HG03064 (cell line): ENCODE measurements at regions not wholly inside any gene's neighbourhood (a gene's known extent, or its start where the extent isn't known, plus 50 kb on each side); places are given as distances from the start of the nearest gene placed in this dataset.

ENCODE experiments used
- ATAC-seq: cut with Tn5 transposase; IDR thresholded peaks from one replicate; pipeline ENCODE4 v1.9.1; 2021; ENCODE audit warnings: low read depth; ENCODE audit not compliant: unreplicated experiment

- ATAC-seq: no peak
These were observed 215.6 kb downstream of the C9orf50 start for GRCh38 chr9:129405089-129405826.

- no peak for ATAC-seq
These were observed 216.3 kb downstream of the C9orf50 start for GRCh38 chr9:129404621-129405020.

GRCh38 chr9:129403779-129404620 is 216.9 kb downstream of the C9orf50 start:
- no peak for ATAC-seq

GRCh38 chr9:129402931-129403778 is 217.7 kb downstream of the C9orf50 start:
- no peak for ATAC-seq

GRCh38 chr9:129402371-129402739 is 218.5 kb downstream of the C9orf50 start:
- no peak for ATAC-seq

GRCh38 chr9:129401623-129402370 is 219.1 kb downstream of the C9orf50 start:
- no peak for ATAC-seq

- ATAC-seq: no peak
These were observed 219.8 kb downstream of the C9orf50 start for GRCh38 chr9:129400971-129401622.

GRCh38 chr9:129400001-129400970 is 220.6 kb downstream of the C9orf50 start:
- ATAC-seq: no peak

- no peak for ATAC-seq
These were observed 221.3 kb downstream of the C9orf50 start for GRCh38 chr9:129399634-129399990.

- ATAC-seq: no peak
These were observed 221.0 kb upstream of the IER5L start for GRCh38 chr9:129398961-129399633.

GRCh38 chr9:129398101-129398960 is 220.3 kb upstream of the IER5L start:
- no peak for ATAC-seq

- no peak for ATAC-seq
These were observed 219.3 kb upstream of the IER5L start for GRCh38 chr9:129397335-129397734.

GRCh38 chr9:129396365-129396708 is 218.3 kb upstream of the IER5L start:
- no peak for ATAC-seq

- no peak for ATAC-seq
These were observed 217.7 kb upstream of the IER5L start for GRCh38 chr9:129395633-129396364.

- no peak for ATAC-seq
These were observed 216.8 kb upstream of the IER5L start for GRCh38 chr9:129394886-129395279.

- no peak for ATAC-seq
These were observed 216.2 kb upstream of the IER5L start for GRCh38 chr9:129394061-129394885.
